Sigmoid colon (tissue), 4 donors: ENCODE measurements at regions not wholly inside any gene's neighbourhood (a gene's known extent, or its start where the extent isn't known, plus 50 kb on each side); places are given as distances from the start of the nearest gene placed in this dataset.

ENCODE experiments used
- CTCF ChIP-seq, 4 experiments: fragments of 450-650 bp in 3 of 4; fragments of 200-600 bp in 1 of 4; IDR thresholded peaks; one replicate each; pipeline ENCODE4 v1.5.1; 2016 to 2019; ENCODE audit warnings: antibody characterized with exemption in 4 of 4, mild to moderate bottlenecking in 3 of 4, moderate library complexity in 2 of 4
- POLR2A ChIP-seq, 2 donors: fragments of 450-650 bp; IDR thresholded peaks; one replicate each; pipeline ENCODE4 v1.6.1; 2016; ENCODE audit warnings: antibody characterized with exemption in 2 of 2, mild to moderate bottlenecking in 2 of 2, moderate library complexity in 2 of 2
- POLR2AphosphoS5 ChIP-seq, 4 donors: sonication (generic); formaldehyde crosslinking; IDR thresholded peaks; one replicate each; pipeline ENCODE4 v1.6.1; 2017; ENCODE audit warnings: antibody characterized with exemption in 4 of 4

- TF ChIP-seq CTCF (IDR thresholded peaks at IDR 0.05), result no peak
- no peak for TF ChIP-seq POLR2A (IDR thresholded peaks at IDR 0.05)
- no peak for TF ChIP-seq POLR2AphosphoS5 (IDR thresholded peaks at IDR 0.05)
Measured at GRCh38 chr16:54633943-54634362, 296.7 kb upstream of the IRX5 start.
